ENCODE measurements at regions not wholly inside any gene's neighbourhood (a gene's known extent, or its start where the extent isn't known, plus 50 kb on each side); places are given as distances from the start of the nearest gene placed in this dataset.
"Not testable (repeated sequence)": the region's sequence is repeated elsewhere in the genome, so short reads cannot be mapped to it uniquely, and the experiment has no call there.

DNA sequence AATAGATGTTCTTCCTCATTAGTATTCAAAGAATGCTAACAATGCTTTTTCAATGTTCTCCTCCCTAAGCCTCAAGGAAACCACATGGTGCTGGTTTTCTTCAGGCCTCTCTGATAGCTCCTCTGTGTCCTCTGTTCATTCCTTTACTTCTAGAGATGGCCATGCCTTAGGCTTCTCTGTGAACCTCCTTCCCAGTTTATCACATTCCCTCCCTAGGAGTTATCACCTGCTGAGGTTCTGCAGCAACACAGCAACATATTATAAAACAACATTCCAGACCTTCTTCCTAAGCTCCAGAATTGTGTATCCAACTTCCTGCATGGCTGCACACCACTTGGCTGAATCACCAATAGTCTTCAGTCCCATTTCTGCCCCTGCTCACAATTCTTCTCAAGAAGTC is 325.5 kb downstream of the IRS1 start:
- H3K36me3 ChIP-seq (replicated peaks): no peaks in the 10 kb centered on the region
- no peaks in the 10 kb centered on the region for H3K27me3 ChIP-seq (ENCODE audit: low read depth)
- in situ Hi-C loops (cut with MboI; ENCODE audit: low sequenced_read_pairs): no loop called here
- peaks cover 9% of the 10 kb centered on the region for H3K4me1 ChIP-seq
- no peak overlapping the region for H3K4me3 ChIP-seq
- no peak for DNase-seq (ENCODE audit: low spot score in 2 of 2)
- H3K9me3 ChIP-seq: no peaks in the 10 kb centered on the region

DNA sequence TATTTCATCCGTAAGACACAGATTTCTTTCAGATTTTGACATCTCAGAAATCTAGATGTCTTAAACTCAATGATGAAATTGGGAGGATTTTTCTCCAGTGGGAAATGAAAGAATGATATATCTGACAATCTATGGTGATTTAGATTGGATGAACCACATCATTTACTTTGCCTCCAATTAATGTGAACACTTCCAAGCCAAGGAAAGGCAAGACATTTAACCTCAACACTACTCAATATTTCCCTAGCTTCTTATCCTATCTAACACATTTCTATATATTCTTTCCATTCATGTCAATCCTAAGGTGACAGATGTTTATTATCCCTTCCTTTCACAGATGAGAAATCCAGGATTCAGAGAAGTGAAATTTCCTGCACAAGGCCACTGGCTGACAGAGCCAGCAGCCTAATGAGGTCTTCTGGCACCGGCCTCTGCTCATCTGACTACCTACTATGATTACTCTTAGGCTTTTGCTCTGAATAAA is 327.6 kb downstream of the IRS1 start:
- in situ Hi-C loops (cut with MboI; ENCODE audit: low sequenced_read_pairs): no loop called here
- Histone ChIP-seq H3K9me3 (no peaks in the 10 kb centered on the region), H3K27me3 (ENCODE audit: low read depth) (no peaks in the 10 kb centered on the region), H3K36me3 (replicated peaks) (no peaks in the 10 kb centered on the region), H3K4me1 (no peaks in the 10 kb centered on the region), H3K4me3 (no peak overlapping the region)
- DNase-seq (ENCODE audit: low spot score in 2 of 2): no peak

DNA sequence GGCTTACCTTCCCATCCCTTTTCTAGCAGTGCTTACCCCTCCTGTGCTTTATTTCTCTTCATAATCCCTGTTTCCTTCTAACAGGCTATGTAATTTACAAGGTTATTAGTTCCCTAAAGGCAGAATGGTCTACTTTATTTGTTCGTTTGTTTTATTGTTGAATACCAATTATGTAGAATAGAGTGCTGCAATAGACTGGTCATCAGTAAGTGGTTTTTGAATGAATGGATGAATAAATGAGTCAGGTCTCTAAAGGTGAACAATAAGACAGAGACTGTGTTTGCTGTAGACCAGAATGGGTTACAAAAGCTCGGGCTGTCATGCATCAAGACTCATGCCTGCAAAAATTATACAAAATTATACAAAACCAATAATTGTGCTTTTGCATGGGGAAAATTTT is 332.0 kb downstream of the IRS1 start:
- H3K4me1 ChIP-seq: no peaks in the 10 kb centered on the region
- H3K36me3 ChIP-seq (replicated peaks): no peaks in the 10 kb centered on the region
- peak in 1 of 2 experiments; percentile 8 for DNase-seq (ENCODE audit: low spot score in 2 of 2)
- in situ Hi-C loops (cut with MboI; ENCODE audit: low sequenced_read_pairs): no loop called here
- H3K4me3 ChIP-seq: no peak overlapping the region
- no peaks in the 10 kb centered on the region for H3K27me3 ChIP-seq (ENCODE audit: low read depth)
- no peaks in the 10 kb centered on the region for H3K9me3 ChIP-seq

DNA sequence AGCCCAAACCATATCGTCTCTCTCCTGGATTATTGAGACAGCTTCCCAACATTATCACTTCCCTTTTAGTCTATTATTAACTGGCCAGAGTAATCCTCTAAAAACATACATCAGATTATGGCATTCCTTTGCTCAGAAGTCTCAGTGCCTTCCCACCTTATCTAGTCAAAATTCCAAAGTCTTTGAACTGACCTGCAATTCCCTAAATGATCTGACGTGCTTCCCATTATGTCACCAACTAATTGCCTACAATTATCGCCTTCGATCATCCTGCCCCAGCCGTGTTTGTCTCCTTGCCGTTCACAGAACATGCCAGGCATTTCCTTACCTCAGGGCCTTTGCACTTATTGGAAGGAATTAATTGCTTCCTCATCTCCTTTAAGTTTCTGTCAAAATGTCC is 332.4 kb downstream of the IRS1 start:
- H3K4me1 ChIP-seq: no peaks in the 10 kb centered on the region
- DNase-seq (ENCODE audit: low spot score in 2 of 2): no peak
- H3K36me3 ChIP-seq (replicated peaks): no peaks in the 10 kb centered on the region
- in situ Hi-C loops (cut with MboI; ENCODE audit: low sequenced_read_pairs): no loop called here
- no peaks in the 10 kb centered on the region for H3K9me3 ChIP-seq
- H3K27me3 ChIP-seq (ENCODE audit: low read depth): no peaks in the 10 kb centered on the region
- no peak overlapping the region for H3K4me3 ChIP-seq

DNA sequence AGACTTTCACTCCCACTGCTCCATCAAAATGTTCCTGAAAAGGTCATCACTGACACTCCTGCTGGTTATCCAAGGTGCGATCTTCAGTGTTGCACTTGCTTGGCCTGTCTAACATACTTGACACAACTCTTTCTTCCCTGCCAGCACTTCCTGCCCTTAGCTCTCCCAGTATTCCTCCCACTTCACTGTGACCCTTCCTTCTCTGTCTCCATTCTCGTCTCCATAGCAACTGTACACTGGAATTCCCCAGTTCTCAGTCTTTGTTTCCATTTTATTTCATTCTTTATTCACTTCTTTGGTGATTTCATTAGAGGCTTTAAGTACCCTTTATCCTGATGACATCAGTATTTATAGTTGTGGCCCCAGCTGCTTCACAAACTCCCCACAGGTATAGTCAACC is 333.0 kb downstream of the IRS1 start:
- Histone ChIP-seq H3K36me3 (replicated peaks) (no peaks in the 10 kb centered on the region), H3K27me3 (ENCODE audit: low read depth) (no peaks in the 10 kb centered on the region), H3K4me1 (no peaks in the 10 kb centered on the region), H3K4me3 (no peak overlapping the region), H3K9me3 (no peaks in the 10 kb centered on the region)
- in situ Hi-C loops (cut with MboI; ENCODE audit: low sequenced_read_pairs): no loop called here
- DNase-seq (ENCODE audit: low spot score in 2 of 2): no peak

DNA sequence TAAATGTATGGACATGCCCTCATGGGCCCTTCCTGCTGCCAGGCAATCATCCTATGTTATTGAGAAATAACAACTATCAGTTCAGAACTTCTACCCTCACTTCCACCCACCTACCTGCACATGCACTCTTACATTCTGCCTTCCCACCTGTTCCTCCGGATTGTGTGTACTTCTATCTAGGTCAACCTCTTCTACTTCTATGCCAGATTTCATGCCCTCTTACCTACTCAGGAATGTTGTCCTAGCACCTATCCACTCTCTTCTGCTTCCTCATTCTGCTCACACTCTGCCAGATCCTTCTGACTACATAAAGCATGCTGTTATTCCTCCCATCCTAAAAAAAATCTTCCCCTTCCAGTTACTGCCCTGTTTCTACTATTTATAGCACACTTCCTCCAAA is 333.5 kb downstream of the IRS1 start:
- H3K4me1 ChIP-seq: no peaks in the 10 kb centered on the region
- no peak for DNase-seq (ENCODE audit: low spot score in 2 of 2)
- no peaks in the 10 kb centered on the region for H3K9me3 ChIP-seq
- no peaks in the 10 kb centered on the region for H3K36me3 ChIP-seq (replicated peaks)
- in situ Hi-C loops (cut with MboI; ENCODE audit: low sequenced_read_pairs): no loop called here
- no peaks in the 10 kb centered on the region for H3K27me3 ChIP-seq (ENCODE audit: low read depth)
- no peak overlapping the region for H3K4me3 ChIP-seq

DNA sequence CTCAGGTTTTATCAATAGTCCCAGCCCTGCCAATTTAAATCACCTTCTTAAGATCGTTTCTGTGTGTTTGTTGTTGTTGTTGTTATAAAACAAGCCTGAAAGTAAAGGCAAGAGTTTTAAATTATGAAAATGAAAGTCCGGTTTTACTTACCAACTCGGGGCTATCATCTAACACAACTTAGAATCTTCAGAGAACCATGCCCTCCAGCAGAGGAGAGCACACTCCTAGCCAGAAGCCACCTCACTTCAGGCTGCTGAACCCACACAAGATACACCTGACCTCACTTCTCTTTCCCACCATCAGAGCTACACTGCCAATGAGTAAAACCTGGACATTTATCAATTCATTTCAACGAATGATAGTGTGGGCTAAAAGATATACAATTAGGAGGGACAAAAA is 335.2 kb downstream of the IRS1 start:
- no peaks in the 10 kb centered on the region for H3K4me1 ChIP-seq
- in situ Hi-C loops (cut with MboI; ENCODE audit: low sequenced_read_pairs): no loop called here
- no peaks in the 10 kb centered on the region for H3K36me3 ChIP-seq (replicated peaks)
- DNase-seq (ENCODE audit: low spot score in 2 of 2): no peak
- no peaks in the 10 kb centered on the region for H3K27me3 ChIP-seq (ENCODE audit: low read depth)
- H3K4me3 ChIP-seq: no peak overlapping the region
- no peaks in the 10 kb centered on the region for H3K9me3 ChIP-seq

DNA sequence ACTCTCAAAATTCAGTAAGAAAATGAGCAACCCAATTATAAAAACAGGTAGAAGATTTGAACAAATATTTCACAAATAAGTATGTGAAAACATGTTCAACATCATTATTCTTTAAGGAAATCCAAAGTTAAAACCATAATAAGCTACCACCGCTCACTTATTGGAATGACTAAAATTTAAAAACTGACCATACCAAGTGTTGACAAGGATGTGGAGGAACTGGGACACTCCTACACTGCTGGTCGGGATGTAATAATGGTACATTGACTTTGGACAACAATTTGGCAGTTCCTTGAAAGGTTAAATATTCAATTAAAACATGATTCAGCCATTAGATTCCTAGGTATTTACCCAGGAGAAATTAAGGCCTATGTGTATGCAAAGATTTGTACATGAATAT is 336.5 kb downstream of the IRS1 start:
- in situ Hi-C loops (cut with MboI; ENCODE audit: low sequenced_read_pairs): no loop called here
- no peak for DNase-seq (ENCODE audit: low spot score in 2 of 2)

DNA sequence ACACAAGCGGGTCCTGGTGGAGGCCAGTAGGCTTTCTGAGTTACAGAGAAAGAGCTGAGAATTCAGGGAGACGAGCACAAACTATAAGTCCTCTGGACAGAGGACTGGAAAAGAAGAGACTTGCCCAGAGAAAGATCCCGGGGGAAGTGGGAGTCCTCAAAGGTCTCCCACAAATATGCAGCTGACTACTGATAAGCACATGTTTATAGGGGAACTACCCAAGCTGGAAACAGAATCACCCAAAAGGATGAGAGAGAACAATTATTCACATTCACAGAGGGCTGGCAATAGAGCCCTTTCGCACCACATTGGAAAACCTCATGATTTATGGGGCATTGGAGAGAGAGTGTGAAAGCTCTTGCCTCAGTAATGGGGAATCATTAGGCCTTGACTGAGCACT is 337.6 kb downstream of the IRS1 start:
- no peaks in the 10 kb centered on the region for H3K9me3 ChIP-seq
- no peaks in the 10 kb centered on the region for H3K36me3 ChIP-seq (replicated peaks)
- DNase-seq (ENCODE audit: low spot score in 2 of 2): no peak
- no peak overlapping the region for H3K4me3 ChIP-seq
- H3K27me3 ChIP-seq (ENCODE audit: low read depth): no peaks in the 10 kb centered on the region
- no peaks in the 10 kb centered on the region for H3K4me1 ChIP-seq
- in situ Hi-C loops (cut with MboI; ENCODE audit: low sequenced_read_pairs): no loop called here

More for the DNA sequence above, 336.5 kb downstream of the IRS1 start:
- H3K4me3 ChIP-seq: no peak overlapping the region
- H3K36me3 ChIP-seq (replicated peaks): no peaks in the 10 kb centered on the region
- no peaks in the 10 kb centered on the region for H3K27me3 ChIP-seq (ENCODE audit: low read depth)
- no peaks in the 10 kb centered on the region for H3K4me1 ChIP-seq
- no peaks in the 10 kb centered on the region for H3K9me3 ChIP-seq

DNA sequence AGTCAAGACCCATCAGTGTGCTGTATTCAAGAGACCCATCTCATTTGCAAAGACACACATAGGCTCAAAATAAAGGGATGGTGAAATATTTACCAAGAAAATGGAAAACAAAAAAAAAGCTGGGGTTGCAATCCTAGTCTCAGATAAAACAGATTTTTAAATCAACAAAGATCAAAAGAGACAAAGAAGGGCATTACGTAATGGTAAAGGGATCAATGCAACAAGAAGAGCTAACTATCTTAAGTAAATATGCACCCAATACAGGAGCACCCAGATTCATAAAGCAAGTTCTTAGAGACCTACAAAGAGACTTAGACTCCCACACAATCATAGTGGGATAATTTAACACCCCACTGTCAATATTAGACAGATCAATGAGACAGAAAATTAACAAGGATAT is 343.5 kb downstream of the IRS1 start:
- H3K9me3 ChIP-seq; H3K36me3 ChIP-seq (replicated peaks); H3K4me3 ChIP-seq; in situ Hi-C loops (cut with MboI; ENCODE audit: low sequenced_read_pairs); H3K27me3 ChIP-seq (ENCODE audit: low read depth); DNase-seq (ENCODE audit: low spot score in 2 of 2); H3K4me1 ChIP-seq: not testable (repeated sequence)

DNA sequence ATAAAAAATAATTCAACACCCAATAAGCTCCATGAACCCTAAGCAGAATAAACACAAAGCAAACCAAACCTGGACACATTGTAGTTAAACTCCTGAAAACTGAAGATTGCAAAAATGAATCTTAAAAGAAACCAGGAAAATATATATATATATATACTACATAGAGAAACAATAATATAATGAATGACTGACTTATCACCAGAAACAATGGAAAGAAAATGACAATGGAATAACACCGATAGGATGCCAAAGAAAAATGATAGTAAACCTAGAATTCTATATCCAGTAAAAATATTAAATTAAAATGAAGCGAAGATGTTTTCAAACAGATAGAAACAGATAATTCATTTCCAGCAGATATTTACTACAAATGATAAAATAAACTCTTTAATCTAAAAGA is 346.9 kb downstream of the IRS1 start:
- in situ Hi-C loops (cut with MboI; ENCODE audit: low sequenced_read_pairs): no loop called here
- Histone ChIP-seq H3K27me3 (ENCODE audit: low read depth) (no peaks in the 10 kb centered on the region), H3K4me1 (no peaks in the 10 kb centered on the region), H3K9me3 (0 out of 2 replicates have a peak, but pooled peaks cover 2% of the 10 kb centered on the region), H3K36me3 (replicated peaks) (no peaks in the 10 kb centered on the region), H3K4me3 (no peak overlapping the region)
- DNase-seq (ENCODE audit: low spot score in 2 of 2): no peak

DNA sequence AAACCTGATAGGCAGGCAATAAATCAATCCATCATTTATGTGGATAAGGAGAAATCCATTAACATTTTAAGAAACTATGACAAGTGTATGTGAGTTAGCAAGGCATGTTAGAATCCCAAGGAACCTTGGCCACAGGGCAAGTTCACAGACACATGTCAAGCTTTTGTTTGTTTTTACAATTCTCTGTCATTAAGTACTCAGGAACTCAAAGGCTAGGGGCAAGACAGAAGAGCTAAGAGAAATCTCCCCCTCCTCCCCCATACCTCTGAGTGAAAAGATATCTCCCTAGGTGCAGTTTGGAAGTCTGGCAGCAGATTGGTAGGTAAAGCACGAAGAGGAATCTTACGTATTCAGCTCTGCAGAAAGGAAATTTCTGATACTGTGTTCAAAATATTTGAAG is 348.1 kb downstream of the IRS1 start:
- in situ Hi-C loops (cut with MboI; ENCODE audit: low sequenced_read_pairs): no loop called here
- DNase-seq (ENCODE audit: low spot score in 2 of 2): no peak
- no peaks in the 10 kb centered on the region for H3K27me3 ChIP-seq (ENCODE audit: low read depth)

DNA sequence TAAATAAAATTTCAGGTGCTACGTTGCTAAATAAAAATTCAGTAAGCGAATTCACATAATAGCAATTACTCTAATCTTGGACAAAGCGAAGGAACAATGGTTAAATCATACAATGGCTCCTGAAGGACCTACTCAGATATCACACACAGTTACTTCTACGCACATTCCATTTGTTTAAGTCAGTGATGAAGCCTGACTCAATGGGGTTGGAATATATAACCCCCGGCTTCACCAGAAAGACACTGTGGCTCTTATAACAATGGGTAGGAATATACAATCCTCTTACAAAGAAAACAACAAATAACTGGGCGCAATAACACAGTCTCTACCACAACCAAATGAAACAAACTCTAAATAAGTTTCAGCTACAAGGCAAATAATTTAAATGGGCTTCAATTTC is 349.5 kb downstream of the IRS1 start:
- H3K4me3 ChIP-seq: no peak overlapping the region
- no peaks in the 10 kb centered on the region for H3K4me1 ChIP-seq
- in situ Hi-C loops (cut with MboI; ENCODE audit: low sequenced_read_pairs): no loop called here
- no peaks in the 10 kb centered on the region for H3K27me3 ChIP-seq (ENCODE audit: low read depth)
- no peaks in the 10 kb centered on the region for H3K36me3 ChIP-seq (replicated peaks)
- 0 out of 2 replicates have a peak, but pooled peaks cover 2% of the 10 kb centered on the region for H3K9me3 ChIP-seq
- no peak for DNase-seq (ENCODE audit: low spot score in 2 of 2)

More for the DNA sequence above, 348.1 kb downstream of the IRS1 start:
- Histone ChIP-seq H3K4me1 (no peaks in the 10 kb centered on the region), H3K4me3 (no peak overlapping the region), H3K36me3 (replicated peaks) (no peaks in the 10 kb centered on the region), H3K9me3 (0 out of 2 replicates have a peak, but pooled peaks cover 2% of the 10 kb centered on the region)

DNA sequence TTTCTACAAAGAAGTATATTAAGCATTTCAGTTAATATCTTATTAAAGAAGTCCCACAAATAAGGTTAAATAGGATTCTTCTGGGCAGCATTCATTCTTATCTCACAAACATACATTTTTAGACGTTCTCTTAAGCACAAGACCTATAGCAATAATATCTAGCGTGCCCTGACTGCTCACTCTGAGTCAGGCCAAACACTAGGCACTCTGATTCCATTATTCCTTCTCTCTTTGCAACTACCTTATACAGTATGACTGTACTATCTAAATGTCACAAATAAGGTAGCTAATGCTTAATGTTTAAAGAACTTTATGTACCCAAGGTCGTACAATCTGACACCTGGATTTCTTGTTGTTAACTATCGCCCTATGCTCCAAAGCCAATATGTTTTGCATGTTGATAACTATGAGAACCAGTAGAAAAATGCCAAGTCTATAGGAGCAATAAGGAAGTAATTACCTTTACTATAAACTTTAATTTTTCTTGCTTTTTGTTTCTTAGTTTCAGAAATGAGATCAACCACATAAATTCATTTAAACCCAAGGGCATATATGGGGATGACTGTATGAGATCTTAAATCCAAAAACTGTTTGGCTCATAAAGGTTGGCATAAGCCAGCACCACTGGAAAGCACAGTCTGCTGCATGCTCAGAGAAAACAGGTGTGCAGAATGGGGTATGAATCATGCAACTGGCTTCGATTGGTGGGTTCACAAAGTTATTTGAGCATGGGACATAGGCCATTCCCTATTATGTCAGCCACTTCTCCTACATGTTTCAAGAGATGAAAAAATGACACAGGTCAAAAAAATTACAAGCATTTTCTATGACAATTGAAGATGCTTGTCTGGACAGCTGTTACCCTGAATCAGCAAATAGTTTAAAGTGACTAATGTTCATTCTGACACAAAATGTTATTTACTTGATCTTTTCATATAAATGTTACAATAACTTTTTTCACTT is 352.0 kb downstream of the IRS1 start:
- Histone ChIP-seq H3K36me3 (replicated peaks) (no peaks in the 10 kb centered on the region), H3K27me3 (ENCODE audit: low read depth) (no peaks in the 10 kb centered on the region), H3K9me3 (0 out of 2 replicates have a peak, but pooled peaks cover 2% of the 10 kb centered on the region), H3K4me1 (no peaks in the 10 kb centered on the region), H3K4me3 (no peak overlapping the region)
- DNase-seq (ENCODE audit: low spot score in 2 of 2): no peak
- in situ Hi-C loops (cut with MboI; ENCODE audit: low sequenced_read_pairs): no loop called here

Measured in HAP-1 (cell line).